ENCODE measurements at regions not wholly inside any gene's neighbourhood (a gene's known extent, or its start where the extent isn't known, plus 50 kb on each side); places are given as distances from the start of the nearest gene placed in this dataset.

GRCh38 chr16:85401370-85401916, 211.7 kb upstream of the GSE1 start:
- TF ChIP-seq, protein P1, sequence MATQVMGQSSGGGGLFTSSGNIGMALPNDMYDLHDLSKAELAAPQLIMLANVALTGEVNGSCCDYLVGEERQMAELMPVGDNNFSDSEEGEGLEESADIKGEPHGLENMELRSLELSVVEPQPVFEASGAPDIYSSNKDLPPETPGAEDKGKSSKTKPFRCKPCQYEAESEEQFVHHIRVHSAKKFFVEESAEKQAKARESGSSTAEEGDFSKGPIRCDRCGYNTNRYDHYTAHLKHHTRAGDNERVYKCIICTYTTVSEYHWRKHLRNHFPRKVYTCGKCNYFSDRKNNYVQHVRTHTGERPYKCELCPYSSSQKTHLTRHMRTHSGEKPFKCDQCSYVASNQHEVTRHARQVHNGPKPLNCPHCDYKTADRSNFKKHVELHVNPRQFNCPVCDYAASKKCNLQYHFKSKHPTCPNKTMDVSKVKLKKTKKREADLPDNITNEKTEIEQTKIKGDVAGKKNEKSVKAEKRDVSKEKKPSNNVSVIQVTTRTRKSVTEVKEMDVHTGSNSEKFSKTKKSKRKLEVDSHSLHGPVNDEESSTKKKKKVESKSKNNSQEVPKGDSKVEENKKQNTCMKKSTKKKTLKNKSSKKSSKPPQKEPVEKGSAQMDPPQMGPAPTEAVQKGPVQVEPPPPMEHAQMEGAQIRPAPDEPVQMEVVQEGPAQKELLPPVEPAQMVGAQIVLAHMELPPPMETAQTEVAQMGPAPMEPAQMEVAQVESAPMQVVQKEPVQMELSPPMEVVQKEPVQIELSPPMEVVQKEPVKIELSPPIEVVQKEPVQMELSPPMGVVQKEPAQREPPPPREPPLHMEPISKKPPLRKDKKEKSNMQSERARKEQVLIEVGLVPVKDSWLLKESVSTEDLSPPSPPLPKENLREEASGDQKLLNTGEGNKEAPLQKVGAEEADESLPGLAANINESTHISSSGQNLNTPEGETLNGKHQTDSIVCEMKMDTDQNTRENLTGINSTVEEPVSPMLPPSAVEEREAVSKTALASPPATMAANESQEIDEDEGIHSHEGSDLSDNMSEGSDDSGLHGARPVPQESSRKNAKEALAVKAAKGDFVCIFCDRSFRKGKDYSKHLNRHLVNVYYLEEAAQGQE (IDR thresholded peaks at IDR 0.05; ENCODE audit: insufficient read depth in 1 of 2, low read depth in 2 of 2, low read length in 2 of 2) = no peak
- TF ChIP-seq FOXP2 (optimal IDR thresholded peaks at IDR 0.05; ENCODE audit: borderline replicate concordance, extremely low read depth, extremely low read length, insufficient read depth) (no peak), TAF1 (IDR thresholded peaks at IDR 0.05; ENCODE audit: borderline replicate concordance, insufficient read depth, low read length) (no peak), SIN3A (IDR thresholded peaks at IDR 0.05; ENCODE audit: borderline replicate concordance, insufficient read depth, low read length) (no peak), POLR2AphosphoS5 (IDR thresholded peaks at IDR 0.05; ENCODE audit: low read depth, low read length) (no peak)

GRCh38 chr16:85401917-85402766, 211.0 kb upstream of the GSE1 start:
- TF ChIP-seq POLR2AphosphoS5 (IDR thresholded peaks at IDR 0.05; ENCODE audit: low read depth, low read length) (no peak), FOXP2 (optimal IDR thresholded peaks at IDR 0.05; ENCODE audit: borderline replicate concordance, extremely low read depth, extremely low read length, insufficient read depth) (no peak), TAF1 (IDR thresholded peaks at IDR 0.05; ENCODE audit: borderline replicate concordance, insufficient read depth, low read length) (no peak), SIN3A (IDR thresholded peaks at IDR 0.05; ENCODE audit: borderline replicate concordance, insufficient read depth, low read length) (no peak)
- TF ChIP-seq, protein P1 (IDR thresholded peaks at IDR 0.05; ENCODE audit: insufficient read depth in 1 of 2, low read depth in 2 of 2, low read length in 2 of 2) = no peak

DNA sequence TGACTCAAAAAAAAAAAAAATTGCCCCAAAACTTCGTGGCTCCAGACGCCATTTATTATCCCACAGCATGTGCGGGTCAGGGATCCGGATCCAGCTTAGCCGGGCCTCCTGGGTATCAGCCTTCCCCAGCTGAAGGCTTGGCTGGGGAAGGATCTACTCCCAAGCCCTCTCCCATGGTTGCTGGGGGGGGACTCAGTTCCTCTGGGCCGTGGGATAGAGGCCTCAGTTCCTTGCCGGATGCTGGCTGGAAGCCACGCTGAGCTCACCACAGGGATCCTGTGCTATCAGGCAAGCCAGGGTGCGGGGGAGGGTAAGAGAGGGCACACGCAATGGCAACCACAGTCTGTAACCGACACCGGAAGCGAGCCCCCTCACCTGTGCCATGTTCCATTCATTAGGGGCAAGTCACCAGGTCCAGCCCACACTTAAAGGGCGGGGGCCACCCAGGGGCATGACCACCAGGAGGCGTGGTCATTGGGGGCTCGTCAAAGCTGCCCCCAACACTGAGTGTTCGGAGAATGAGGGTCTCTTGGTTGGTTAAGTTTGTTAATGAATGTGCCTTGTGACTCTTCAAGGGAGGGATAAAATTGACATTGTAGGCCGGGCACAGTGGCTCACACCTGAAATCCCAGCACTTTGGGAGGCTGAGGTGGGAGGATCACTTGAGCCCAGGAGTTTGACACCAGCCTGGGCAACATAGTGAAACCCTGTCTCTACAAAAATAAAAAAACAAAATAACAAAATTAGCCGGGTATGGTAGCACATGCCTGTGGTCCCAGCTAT, 210.0 kb upstream of the GSE1 start:
- no peak for TF ChIP-seq TAF1 (IDR thresholded peaks at IDR 0.05; ENCODE audit: borderline replicate concordance, insufficient read depth, low read length)

GRCh38 chr16:85403693-85404092, 209.4 kb upstream of the GSE1 start:
- TF ChIP-seq POLR2AphosphoS5 (IDR thresholded peaks at IDR 0.05; ENCODE audit: low read depth, low read length) = no peak
- no peak for TF ChIP-seq FOXP2 (optimal IDR thresholded peaks at IDR 0.05; ENCODE audit: borderline replicate concordance, extremely low read depth, extremely low read length, insufficient read depth)
- no peak for TF ChIP-seq TAF1 (IDR thresholded peaks at IDR 0.05; ENCODE audit: borderline replicate concordance, insufficient read depth, low read length)
- no peak for TF ChIP-seq SIN3A (IDR thresholded peaks at IDR 0.05; ENCODE audit: borderline replicate concordance, insufficient read depth, low read length)
- TF ChIP-seq, protein P1 (IDR thresholded peaks at IDR 0.05; ENCODE audit: insufficient read depth in 1 of 2, low read depth in 2 of 2, low read length in 2 of 2) = no peak

- TF ChIP-seq TAF1 (IDR thresholded peaks at IDR 0.05; ENCODE audit: borderline replicate concordance, insufficient read depth, low read length) (no peak), FOXP2 (optimal IDR thresholded peaks at IDR 0.05; ENCODE audit: borderline replicate concordance, extremely low read depth, extremely low read length, insufficient read depth) (no peak), SIN3A (IDR thresholded peaks at IDR 0.05; ENCODE audit: borderline replicate concordance, insufficient read depth, low read length) (no peak), POLR2AphosphoS5 (IDR thresholded peaks at IDR 0.05; ENCODE audit: low read depth, low read length) (no peak)
- TF ChIP-seq, protein P1 (IDR thresholded peaks at IDR 0.05; ENCODE audit: insufficient read depth in 1 of 2, low read depth in 2 of 2, low read length in 2 of 2) = no peak
Measured at GRCh38 chr16:85412911-85413520, 200.1 kb upstream of the GSE1 start.
